Right renal pelvis (tissue), 4 donors: ENCODE measurements at regions not wholly inside any gene's neighbourhood (a gene's known extent, or its start where the extent isn't known, plus 50 kb on each side); places are given as distances from the start of the nearest gene placed in this dataset.

Experiments used
- DNase-seq, 4 donors: peaks; one replicate each; pipeline ENCODE4 v3.0.0-alpha.2; 2013; ENCODE audit warnings: low read depth in 4 of 4, low spot score in 3 of 4, missing footprints in 1 of 4

- no peak for DNase-seq
Measured at GRCh38 chr1:175830500-175830899, 87.1 kb upstream of the TNR start.

- DNase-seq = no peak
Measured at GRCh38 chr1:175829845-175830244, 86.5 kb upstream of the TNR start.

GRCh38 chr1:175826705-175827104, 83.3 kb upstream of the TNR start:
- no peak for DNase-seq

GRCh38 chr1:175824079-175824478, 80.7 kb upstream of the TNR start:
- no peak for DNase-seq

GRCh38 chr1:175823406-175823805, 80.0 kb upstream of the TNR start:
- no peak for DNase-seq

- no peak for DNase-seq
Measured at GRCh38 chr1:175822580-175822979, 79.2 kb upstream of the TNR start.

- no peak for DNase-seq
Measured at GRCh38 chr1:175820456-175821025, 77.1 kb upstream of the TNR start.

- DNase-seq = no peak
Measured at GRCh38 chr1:175818929-175819328, 75.5 kb upstream of the TNR start.

- no peak for DNase-seq
Measured at GRCh38 chr1:175817445-175817844, 74.0 kb upstream of the TNR start.

GRCh38 chr1:175814885-175815284, 71.5 kb upstream of the TNR start:
- DNase-seq = no peak

GRCh38 chr1:175812936-175813335, 69.5 kb upstream of the TNR start:
- no peak for DNase-seq

GRCh38 chr1:175810305-175810704, 66.9 kb upstream of the TNR start:
- DNase-seq = no peak

- DNase-seq = no peak
Measured at GRCh38 chr1:175808999-175809398, 65.6 kb upstream of the TNR start.

- no peak for DNase-seq
Measured at GRCh38 chr1:175808573-175808972, 65.2 kb upstream of the TNR start.

- no peak for DNase-seq
Measured at GRCh38 chr1:175804561-175804960, 61.2 kb upstream of the TNR start.

- DNase-seq = no peak
Measured at GRCh38 chr1:175803413-175803812, 60.0 kb upstream of the TNR start.

- DNase-seq = no peak
Measured at GRCh38 chr1:175802407-175803123, 59.2 kb upstream of the TNR start.

- no peak for DNase-seq
Measured at GRCh38 chr1:175801979-175802378, 58.6 kb upstream of the TNR start.

- no peak for DNase-seq
Measured at GRCh38 chr1:175797576-175797975, 54.2 kb upstream of the TNR start.

GRCh38 chr1:175794586-175794985, 51.2 kb upstream of the TNR start:
- DNase-seq = no peak

- no peak for DNase-seq
Measured at GRCh38 chr1:175793617-175794016, 50.2 kb upstream of the TNR start.
